ENCODE measurements at regions not wholly inside any gene's neighbourhood (a gene's known extent, or its start where the extent isn't known, plus 50 kb on each side); places are given as distances from the start of the nearest gene placed in this dataset.

DNA sequence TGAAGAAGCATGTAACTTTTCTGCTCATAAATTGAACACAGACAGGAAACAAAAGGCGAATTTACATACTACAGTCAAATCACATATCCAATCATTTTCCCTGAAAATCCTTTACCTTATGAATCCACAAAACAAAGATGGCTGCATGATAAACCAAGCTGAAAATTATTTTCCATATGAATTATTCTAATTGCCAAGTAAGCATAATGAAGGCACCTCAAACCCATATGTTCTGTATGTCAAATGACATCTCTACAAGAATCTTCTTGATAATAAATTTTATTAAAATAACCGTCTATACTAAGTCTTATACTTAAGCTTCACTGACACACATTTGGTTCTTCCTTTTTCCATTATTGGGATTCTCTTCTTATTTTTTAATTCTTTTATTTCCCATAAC lies 1242.6 kb downstream of the CNTNAP5 start:
- TF ChIP-seq GABPA (IDR thresholded peaks at IDR 0.05 in 1 of 2, conservative IDR thresholded peaks at IDR 0.05 in 1 of 2) (no peak), SP1 (IDR thresholded peaks at IDR 0.05) (no peak), TAF1 (conservative IDR thresholded peaks at IDR 0.05) (no peak), EGR1 (IDR thresholded peaks at IDR 0.05; ENCODE audit: low read depth in 2 of 2) (no peak), YY1 (IDR thresholded peaks at IDR 0.05) (no peak), JUND (IDR thresholded peaks at IDR 0.05) (no peak)
- TF ChIP-seq, protein P1, sequence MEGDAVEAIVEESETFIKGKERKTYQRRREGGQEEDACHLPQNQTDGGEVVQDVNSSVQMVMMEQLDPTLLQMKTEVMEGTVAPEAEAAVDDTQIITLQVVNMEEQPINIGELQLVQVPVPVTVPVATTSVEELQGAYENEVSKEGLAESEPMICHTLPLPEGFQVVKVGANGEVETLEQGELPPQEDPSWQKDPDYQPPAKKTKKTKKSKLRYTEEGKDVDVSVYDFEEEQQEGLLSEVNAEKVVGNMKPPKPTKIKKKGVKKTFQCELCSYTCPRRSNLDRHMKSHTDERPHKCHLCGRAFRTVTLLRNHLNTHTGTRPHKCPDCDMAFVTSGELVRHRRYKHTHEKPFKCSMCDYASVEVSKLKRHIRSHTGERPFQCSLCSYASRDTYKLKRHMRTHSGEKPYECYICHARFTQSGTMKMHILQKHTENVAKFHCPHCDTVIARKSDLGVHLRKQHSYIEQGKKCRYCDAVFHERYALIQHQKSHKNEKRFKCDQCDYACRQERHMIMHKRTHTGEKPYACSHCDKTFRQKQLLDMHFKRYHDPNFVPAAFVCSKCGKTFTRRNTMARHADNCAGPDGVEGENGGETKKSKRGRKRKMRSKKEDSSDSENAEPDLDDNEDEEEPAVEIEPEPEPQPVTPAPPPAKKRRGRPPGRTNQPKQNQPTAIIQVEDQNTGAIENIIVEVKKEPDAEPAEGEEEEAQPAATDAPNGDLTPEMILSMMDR (IDR thresholded peaks at IDR 0.05; ENCODE audit: low read depth, low read length, missing input control), result no peak
- TF ChIP-seq, protein P2, sequence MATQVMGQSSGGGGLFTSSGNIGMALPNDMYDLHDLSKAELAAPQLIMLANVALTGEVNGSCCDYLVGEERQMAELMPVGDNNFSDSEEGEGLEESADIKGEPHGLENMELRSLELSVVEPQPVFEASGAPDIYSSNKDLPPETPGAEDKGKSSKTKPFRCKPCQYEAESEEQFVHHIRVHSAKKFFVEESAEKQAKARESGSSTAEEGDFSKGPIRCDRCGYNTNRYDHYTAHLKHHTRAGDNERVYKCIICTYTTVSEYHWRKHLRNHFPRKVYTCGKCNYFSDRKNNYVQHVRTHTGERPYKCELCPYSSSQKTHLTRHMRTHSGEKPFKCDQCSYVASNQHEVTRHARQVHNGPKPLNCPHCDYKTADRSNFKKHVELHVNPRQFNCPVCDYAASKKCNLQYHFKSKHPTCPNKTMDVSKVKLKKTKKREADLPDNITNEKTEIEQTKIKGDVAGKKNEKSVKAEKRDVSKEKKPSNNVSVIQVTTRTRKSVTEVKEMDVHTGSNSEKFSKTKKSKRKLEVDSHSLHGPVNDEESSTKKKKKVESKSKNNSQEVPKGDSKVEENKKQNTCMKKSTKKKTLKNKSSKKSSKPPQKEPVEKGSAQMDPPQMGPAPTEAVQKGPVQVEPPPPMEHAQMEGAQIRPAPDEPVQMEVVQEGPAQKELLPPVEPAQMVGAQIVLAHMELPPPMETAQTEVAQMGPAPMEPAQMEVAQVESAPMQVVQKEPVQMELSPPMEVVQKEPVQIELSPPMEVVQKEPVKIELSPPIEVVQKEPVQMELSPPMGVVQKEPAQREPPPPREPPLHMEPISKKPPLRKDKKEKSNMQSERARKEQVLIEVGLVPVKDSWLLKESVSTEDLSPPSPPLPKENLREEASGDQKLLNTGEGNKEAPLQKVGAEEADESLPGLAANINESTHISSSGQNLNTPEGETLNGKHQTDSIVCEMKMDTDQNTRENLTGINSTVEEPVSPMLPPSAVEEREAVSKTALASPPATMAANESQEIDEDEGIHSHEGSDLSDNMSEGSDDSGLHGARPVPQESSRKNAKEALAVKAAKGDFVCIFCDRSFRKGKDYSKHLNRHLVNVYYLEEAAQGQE (IDR thresholded peaks at IDR 0.05), result no peak
- TF ChIP-seq, protein P3, sequence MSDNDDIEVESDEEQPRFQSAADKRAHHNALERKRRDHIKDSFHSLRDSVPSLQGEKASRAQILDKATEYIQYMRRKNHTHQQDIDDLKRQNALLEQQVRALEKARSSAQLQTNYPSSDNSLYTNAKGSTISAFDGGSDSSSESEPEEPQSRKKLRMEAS (IDR thresholded peaks at IDR 0.05), result no peak
